HCT116 (cell line): ENCODE measurements at regions not wholly inside any gene's neighbourhood (a gene's known extent, or its start where the extent isn't known, plus 50 kb on each side); places are given as distances from the start of the nearest gene placed in this dataset.

Source experiments
- CTCF ChIP-seq, 3 experiments: fragments of 200-600 bp in 1 of 3; sonication (generic) in 1 of 3; IDR thresholded peaks in 2 of 3; conservative IDR thresholded peaks in 1 of 3; 2 replicates each; pipeline ENCODE4 v1.5.1; 2012 to 2017; ENCODE audit warnings: low read depth in 2 of 3, low read length in 2 of 3, antibody characterized with exemption in 1 of 3, borderline replicate concordance in 1 of 3, control low read depth in 1 of 3, mild to moderate bottlenecking in 1 of 3, mixed read lengths in 1 of 3, mixed run types in 1 of 3, moderate library complexity in 1 of 3; ENCODE audit not compliant: insufficient read depth in 1 of 3
- EZH2phosphoT487 ChIP-seq: fragments of 200-600 bp; IDR thresholded peaks from 2 replicates; pipeline ENCODE4 v1.6.1; 2018; ENCODE audit warnings: antibody characterized with exemption, borderline replicate concordance

GRCh38 chr6:169052462-169052861, 201.2 kb downstream of the THBS2 start:
- TF ChIP-seq CTCF (IDR thresholded peaks at IDR 0.05 in 2 of 3, conservative IDR thresholded peaks at IDR 0.05 in 1 of 3; ENCODE audit: borderline replicate concordance in 1 of 3, insufficient read depth in 1 of 3, low read depth in 2 of 3, low read length in 2 of 3): no peak
- no peak for TF ChIP-seq EZH2phosphoT487
